Liver (tissue), 3 donors: ENCODE measurements at regions not wholly inside any gene's neighbourhood (a gene's known extent, or its start where the extent isn't known, plus 50 kb on each side); places are given as distances from the start of the nearest gene placed in this dataset.

Source experiments
- RAD21 ChIP-seq, 2 donors: IDR thresholded peaks; 2 replicates each; pipeline ENCODE4 v1.6.1; 2016; ENCODE audit warnings: antibody characterized with exemption in 2 of 2, mild to moderate bottlenecking in 2 of 2
- TF ChIP-seq, protein P1 (sequence below): fragments of 150-350 bp; IDR thresholded peaks from 2 replicates; pipeline ENCODE4 v1.5.1; 2017; ENCODE audit warnings: improper control_type of control experiment, low read depth, low read length; ENCODE audit not compliant: missing input control
- TF ChIP-seq, protein P2 (sequence below): IDR thresholded peaks from 2 replicates; pipeline ENCODE4 v1.6.1; 2016; ENCODE audit warnings: antibody characterized with exemption
- donor health status: healthy.
- donor health status: healthy.

DNA sequence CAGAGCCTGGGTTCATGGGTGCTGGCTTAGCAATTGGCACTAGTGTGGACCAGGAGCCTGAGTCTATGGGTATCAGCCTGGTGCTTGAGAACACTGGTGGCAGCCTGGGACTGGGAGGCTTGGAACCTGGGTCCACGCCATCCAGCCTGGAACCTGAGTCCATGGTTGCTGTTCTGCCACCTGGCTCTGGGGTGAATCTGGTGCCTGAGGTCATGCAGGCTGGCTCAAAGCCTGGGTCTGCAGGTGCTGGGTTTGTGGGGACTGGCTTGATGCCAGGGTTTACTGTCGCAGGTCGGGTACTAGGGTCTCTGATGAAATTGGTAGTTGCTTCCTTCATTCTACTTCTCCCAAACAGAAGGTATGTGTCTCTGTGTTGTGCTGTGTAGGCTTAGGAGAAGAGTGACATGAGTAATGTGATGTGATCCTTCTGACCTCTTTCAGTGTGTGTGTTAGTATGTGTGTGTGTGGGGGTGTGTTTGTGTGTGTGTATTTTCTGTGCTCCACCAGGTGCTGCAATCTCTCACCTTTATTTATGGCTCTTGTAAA is 517.0 kb upstream of the EPHA5 start:
- TF ChIP-seq, protein P1, sequence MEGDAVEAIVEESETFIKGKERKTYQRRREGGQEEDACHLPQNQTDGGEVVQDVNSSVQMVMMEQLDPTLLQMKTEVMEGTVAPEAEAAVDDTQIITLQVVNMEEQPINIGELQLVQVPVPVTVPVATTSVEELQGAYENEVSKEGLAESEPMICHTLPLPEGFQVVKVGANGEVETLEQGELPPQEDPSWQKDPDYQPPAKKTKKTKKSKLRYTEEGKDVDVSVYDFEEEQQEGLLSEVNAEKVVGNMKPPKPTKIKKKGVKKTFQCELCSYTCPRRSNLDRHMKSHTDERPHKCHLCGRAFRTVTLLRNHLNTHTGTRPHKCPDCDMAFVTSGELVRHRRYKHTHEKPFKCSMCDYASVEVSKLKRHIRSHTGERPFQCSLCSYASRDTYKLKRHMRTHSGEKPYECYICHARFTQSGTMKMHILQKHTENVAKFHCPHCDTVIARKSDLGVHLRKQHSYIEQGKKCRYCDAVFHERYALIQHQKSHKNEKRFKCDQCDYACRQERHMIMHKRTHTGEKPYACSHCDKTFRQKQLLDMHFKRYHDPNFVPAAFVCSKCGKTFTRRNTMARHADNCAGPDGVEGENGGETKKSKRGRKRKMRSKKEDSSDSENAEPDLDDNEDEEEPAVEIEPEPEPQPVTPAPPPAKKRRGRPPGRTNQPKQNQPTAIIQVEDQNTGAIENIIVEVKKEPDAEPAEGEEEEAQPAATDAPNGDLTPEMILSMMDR, result no peak
- TF ChIP-seq, protein P2, sequence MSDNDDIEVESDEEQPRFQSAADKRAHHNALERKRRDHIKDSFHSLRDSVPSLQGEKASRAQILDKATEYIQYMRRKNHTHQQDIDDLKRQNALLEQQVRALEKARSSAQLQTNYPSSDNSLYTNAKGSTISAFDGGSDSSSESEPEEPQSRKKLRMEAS, result no peak
- TF ChIP-seq RAD21 (IDR thresholded peaks at IDR 0.05), result no peak
